Brain pericyte (primary cell): ENCODE measurements at regions not wholly inside any gene's neighbourhood (a gene's known extent, or its start where the extent isn't known, plus 50 kb on each side); places are given as distances from the start of the nearest gene placed in this dataset.

Experiments
- DNase-seq: peaks from one replicate; pipeline ENCODE4 v3.0.0-alpha.2; 2012; ENCODE audit warnings: low read depth, low spot score

DNA sequence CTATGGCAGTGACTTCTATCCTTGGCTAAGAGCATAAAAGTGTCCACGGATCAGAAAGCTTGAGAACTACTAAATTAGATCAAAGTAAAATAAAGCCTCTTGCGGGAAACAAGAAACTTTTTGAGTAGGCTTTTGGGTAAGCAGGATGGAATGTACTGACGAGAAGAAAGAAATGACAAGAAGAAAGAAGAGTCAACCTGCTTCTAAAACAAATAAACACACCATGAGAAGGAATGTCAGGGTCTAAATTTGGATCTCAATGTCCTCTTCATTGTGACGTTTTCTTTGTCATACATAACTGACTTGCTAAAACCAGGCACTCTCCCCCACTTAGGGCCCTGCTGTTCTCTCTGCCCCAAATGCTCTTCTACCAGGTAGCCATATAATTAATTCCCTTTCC, 290.1 kb upstream of the PTGER4 start:
- DNase-seq, result no peak

DNA sequence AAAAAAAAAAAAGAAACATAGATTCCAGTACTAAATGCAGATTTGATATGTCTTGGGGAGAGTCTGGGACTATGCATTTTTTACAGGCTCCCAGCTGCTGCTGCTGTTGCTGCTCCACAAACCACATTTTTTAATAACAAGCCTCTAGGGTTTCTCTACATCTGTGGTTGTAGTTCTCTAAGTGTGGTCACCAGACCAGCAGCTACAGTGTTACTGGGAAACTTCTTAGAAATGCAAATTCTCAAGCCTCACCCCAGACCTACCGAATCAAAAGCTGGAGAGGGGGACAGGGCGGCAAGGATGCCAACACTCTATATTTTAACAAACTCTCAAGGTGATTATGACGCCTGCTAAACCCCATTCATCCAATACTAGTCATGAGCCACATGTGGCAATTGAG, 293.4 kb upstream of the PTGER4 start:
- DNase-seq, result no peak

DNA sequence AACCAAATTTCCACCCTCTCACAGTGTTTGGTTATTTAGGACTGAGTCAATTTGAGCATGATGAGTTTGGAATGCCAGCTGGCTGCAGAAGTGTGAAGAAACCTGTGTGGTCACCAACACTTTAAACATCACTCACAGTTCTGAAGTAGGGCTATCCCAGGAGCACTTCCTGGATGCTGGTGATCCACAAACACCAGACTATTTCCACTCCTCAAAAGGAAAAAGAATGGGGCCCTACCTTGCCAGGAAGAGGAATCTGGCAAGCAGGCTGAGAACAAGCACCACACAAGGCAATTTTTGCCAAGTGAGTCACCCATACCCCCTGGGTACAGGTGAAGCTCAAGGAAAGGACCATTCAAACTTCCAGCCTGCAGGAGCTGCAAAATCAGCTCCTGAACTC, 294.2 kb upstream of the PTGER4 start:
- DNase-seq, result no peak

DNA sequence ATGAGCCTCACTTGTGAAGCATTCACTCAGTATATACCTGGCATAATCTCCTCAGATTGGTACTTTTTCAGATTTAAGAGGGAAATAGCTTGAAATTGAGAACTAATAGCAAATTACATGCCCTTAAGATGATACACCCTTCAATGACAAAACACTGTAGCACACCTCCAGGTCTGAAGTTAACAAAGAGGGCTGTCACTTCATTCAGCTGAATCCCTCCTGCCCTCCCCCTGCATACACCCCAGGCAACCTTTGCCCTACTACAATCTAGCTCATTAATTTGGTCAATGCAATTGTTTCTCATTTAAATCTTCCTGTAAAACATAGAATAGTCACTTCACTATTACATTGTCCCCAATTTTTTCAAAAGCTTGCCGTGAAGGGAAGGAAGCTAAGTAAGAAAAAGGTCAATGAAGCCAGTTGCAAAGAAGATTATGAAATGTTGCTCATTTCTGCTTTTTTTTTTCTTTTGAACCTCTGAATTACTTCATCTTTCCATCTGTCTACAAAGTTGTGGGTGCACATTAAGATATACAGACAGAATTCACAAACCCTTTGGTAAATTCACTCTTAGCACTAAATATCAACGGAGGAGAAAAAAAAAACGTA, 294.8 kb upstream of the PTGER4 start:
- DNase-seq, result no peak

DNA sequence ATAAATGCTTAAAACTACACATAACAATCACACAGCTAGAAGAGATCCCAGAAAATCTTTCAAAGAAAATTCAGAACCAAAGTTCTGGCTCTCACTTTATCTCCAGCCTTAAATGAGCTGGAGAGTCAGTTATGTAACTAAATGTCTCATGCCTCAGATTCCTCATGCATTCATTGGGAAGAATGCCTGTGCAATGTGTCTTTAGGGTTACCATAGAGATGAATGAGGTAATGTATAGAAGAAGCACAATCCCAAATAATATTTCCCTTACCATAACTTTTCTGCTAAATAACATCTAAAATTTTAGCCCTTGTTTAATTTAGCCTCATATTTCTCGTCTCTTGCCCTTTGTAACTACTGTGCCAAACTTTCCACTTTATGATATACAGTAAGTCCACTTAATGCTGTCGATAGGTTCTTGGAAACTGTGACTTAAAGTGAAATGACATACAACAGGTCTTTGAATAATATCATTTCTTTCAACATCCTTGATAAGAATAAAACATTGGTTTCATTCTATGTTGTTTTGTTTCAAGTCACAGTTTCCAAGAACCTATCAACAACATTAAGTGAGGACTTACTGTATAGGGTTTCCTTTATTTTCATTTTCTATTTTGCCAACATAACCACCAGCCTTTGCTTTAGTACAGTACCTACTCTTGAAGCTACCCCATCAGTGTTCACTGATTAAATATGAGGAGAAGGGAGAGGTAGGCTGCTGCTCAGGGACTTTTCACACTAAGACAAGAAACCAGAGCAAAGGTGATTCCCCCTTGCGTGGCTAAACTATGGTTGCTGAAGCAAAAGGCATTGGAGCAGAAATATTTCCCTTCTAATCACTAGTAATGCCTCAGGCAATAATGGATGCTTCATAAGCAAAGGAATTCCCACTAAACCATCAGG, 295.7 kb upstream of the PTGER4 start:
- DNase-seq, result no peak

DNA sequence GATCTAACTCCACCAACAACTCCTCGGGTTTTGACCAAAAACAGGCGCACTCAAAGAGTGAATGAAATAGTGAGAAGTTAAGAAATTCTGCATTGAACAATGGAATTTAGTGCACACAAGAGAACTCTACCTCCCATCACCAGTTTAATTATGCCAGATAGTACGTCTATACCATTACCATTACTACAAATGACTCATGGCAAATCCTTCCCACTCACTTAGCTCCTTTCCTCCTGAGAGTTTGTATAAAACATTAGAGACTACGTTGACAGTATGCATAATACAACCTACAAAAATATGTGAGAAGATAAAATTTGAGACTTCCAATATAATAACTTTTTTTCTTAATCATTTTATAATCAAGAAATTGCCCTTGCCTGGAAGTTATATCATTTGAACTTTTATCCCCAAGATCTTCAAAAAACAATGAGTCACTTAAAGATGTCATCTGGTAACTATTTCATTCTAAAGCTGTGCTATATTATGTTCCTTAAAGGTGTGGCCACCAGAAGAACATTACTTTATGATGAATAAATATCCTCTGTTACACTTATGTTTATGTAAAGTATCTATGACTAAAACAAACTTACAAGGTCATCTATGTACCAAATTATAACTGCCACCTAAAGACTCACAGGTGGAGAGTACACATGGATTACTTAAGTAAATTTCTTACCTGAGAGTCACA, 297.9 kb upstream of the PTGER4 start:
- DNase-seq, result no peak

DNA sequence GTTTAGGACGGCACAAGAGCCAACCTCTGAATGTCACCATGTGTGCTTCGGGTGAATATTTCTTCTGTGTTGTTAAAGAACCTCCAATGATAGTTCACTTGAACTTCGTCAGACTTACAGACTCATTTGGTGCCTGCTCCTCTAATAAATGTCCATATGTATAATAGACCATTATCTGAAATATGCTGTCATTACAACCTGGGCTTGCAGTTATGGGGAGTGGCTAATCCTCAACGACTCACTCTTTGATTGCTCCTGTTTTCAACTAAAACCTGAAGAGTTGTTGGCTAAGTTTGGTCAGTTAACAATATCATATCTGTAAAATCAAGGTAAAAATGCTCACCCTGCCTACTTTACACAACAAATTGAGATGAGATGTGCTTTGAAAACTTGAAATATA, 298.7 kb upstream of the PTGER4 start:
- DNase-seq, result no peak

DNA sequence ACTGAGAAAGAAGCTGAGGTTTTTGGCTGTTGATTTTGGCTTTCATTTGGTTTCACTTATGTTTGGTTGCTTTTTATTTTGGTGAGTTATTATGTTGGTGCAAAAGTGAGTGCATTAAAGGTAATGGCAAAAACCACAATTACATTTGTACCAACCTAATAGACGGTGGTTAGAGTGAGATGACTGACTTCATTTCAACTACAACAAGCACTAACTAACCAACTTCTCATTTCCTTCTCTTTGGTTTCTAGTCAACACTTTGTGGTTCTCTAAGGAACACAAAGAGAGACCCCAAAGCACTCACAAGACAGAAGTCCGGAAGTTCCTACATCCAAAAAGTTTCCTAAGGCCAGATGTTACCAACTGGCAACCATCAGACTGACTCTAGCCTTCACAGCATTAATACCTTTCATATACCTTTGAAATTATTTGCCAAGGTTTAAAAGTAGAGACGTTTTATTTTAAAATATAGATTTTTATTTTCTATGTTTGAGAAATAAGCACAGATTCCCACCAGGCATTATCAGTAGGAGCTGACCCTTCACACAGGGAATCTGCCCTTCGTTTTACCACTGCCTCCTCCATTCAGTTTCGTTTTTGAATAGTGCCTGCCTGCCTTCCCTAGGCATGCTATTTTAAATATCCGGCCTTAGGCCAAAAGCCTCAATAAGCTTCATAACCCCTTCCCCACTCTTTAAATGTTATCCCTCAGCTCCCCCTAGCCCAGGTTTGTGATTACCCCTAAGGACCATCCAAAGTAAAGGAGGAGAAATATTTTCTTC, 301.1 kb upstream of the PTGER4 start:
- no peak for DNase-seq

DNA sequence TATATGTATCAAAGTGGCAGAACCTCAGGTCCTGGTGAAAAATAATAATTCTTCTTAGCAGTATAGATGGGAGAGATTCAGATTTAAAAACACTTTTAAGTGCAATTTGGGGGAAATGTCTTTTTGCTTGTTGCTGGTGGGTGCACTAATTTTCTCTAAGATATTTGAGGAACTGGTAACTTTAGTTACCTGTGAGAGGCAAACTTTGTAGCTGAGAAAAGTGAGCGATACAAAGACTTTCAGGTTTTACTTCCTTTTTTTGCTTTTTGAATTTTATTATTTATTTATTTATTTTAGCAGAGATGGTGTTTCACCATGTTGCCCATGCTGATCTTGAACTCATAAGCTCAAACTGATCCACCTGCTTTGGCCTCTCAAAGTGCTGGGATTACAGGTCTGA, 303.1 kb upstream of the PTGER4 start:
- no peak for DNase-seq

DNA sequence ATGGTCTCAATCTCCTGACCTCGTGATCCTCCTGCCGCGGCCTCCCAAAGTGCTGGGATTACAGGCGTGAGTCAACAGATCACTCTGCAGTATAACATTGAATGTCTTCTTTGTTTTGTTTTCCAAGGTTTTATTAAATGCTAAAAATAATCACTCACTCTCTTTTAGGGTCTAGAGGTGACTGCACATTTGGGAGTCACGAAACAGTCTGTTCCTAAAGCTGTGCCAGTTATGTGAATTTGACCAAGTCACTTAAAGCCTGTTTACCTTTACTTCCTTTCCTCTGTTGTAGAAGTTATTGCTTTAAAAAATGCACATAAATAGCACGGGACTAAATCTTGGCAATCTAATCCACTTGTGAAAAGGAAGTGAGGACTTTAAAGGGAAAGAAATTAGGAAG, 304.9 kb upstream of the PTGER4 start:
- DNase-seq, result no peak

DNA sequence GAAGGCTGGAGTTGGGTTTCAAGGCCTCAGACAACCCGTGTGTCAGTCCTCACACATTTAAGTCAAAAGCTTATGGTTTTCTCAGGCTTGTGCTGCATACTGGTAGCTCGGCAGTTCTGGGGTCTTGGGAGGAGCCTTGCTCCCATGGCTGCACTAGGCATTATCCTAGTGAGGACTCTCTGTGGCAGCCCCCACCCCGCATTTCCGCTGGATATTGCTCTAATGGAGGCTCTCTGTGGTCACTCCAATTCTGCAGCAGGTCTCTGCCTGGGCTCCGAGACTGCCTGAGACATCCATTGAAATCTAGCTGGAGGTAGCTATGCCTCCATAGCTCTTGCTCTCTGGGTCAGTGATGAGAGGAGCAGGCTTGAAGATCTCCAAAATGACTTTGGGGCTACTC, 311.5 kb upstream of the PTGER4 start:
- no peak for DNase-seq

DNA sequence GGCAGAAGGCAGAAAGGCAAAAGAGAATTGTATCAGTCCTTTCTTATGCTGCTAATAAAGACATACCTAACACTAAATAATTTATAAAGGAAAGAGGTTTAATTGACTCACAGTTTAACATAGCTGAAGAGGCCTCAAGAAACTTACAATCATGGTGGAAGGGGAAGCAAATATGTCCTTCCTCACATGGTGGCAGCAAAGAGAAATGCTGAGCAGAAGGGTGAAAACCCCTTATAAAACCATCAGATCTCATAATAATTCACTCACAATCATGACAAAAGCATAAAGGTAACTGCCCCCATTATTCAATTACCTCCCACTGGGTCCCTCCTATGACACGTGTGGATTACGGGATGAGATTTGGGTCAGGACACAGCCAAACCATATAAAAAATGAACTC, 312.5 kb upstream of the PTGER4 start:
- no peak for DNase-seq

DNA sequence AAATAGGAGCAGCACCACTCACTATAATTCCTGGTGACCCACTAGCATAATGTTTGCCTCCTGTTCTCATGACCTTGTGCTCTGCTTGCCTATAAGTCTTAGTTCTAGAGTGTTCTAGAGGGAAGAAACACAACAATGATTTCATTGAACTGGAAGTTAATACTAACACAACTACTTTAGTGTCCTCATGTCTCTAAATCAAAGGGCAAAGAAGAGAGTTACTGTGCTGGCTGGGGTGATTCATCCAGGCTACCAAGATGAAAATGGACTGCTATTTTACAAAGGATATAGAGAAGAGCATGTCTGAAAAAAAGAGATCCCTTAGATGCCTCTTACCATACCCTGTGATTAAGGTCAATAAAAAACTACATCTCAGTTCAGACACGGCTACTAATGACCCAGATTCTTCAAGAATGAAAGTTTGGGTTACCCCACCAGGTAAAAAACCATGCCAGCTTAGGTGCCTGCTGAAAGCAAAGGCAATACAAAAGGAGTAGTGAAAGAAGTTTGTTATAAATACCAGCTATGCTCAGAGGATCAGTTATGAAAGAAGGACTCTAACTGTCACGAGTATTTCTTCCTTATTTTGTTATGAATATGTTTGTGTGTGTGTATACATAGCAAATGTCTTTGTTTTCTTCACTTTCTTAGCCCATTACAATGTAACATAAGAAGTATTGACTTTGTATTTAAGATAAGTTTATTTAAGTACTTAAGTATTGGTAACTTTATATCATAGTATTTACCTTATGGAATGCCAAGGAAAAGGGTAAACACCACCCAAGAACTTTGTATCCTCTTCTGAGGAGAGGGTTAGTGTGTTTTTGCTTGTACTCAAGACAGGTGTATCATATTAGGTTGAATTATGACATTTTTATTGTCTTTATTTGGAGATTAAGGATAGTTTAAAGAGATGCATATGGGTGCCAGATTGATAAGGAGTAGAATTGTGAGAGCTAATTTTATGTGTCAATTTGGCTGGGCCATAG, 314.1 kb upstream of the PTGER4 start:
- DNase-seq, result no peak

DNA sequence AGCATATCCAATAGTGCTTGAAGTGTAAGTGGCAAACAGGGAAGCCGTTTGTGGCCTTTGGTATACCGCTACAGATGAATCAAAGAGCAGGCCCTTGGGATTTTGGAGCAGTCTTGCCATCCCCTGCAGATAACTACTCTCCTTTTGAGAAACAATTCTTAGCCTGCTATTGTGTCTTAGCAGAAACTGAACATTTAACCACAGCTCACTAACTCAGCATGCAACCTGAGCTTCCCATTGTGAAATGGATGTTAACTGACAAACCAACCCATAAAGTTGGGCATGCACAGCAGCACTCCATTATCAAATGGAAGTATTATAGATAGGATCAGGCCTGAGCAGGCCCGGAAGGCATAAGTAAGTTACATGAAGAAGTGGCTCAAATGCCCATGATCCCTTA, 315.3 kb upstream of the PTGER4 start:
- no peak for DNase-seq

DNA sequence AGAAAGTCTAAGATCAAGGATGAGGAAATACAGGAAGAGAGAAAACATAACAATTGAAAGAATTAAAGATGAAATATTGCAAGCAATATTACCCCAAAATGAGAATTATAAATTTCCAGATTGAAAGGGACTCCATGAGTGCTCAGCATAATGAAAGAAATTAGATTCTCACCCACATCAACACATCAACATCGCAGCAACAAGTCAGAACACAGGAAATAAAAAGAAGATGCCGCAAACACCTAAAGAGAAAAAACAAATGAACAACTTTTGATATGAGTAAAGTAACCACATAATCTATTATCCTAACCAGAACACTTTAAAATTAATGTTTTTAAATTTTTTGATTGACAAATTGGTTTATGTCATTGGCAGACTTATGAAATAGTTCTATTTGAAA, 318.3 kb upstream of the PTGER4 start:
- DNase-seq, result no peak

DNA sequence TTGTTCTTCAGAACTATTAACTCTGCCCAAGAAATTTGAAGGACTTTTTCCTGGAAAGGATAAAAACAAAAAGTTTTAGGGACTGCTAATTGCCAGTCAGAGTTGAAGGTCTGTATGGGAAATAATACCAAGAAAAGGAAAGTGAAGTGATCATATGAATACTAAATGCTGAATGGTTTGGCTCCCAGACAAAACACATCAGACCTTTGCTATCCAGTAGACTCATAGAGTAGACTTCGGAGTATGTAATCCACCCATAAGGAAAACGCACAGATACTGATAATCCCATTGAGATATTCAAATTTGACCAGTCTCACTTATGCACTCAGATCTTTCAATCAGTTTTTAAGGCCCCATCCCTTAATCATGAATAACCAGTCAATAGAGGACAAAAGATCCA, 319.0 kb upstream of the PTGER4 start:
- DNase-seq, result no peak

DNA sequence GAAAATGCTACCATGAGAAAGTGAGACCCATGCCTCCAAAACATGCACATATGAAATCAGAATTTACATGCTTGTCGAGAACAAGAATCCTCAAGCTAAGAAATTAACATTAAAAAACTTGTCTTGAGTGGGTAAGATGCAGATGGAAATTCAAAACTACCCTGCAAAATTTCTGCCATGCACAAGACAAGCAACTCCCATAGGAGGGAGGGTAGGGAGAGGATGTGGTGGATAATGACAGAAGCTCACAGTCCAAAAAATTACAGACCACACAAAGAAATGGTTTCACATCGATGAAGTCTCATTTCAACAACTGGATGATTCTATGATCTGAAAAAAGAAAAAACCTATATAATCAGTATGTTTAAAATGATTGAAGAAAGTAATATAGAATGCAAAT, 319.9 kb upstream of the PTGER4 start:
- no peak for DNase-seq

DNA sequence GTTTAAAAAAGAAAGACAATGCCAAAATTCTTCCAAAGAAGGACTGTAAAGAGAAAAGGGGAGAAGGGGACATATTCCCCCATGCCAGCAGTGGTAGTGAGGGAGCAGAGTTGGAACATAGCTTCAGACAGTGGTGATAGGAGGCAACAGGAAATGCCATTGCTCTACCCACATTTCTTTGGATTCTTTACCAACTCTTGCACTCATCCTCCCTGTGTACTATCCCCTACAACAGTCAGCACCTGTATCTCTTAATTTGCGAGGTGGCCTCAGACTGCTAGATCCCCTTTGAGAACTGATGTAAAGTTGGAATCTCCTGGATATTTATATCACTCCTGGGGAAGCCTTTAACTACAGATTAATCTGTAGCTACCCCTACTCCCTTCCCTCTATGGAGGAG, 320.6 kb upstream of the PTGER4 start:
- no peak for DNase-seq

DNA sequence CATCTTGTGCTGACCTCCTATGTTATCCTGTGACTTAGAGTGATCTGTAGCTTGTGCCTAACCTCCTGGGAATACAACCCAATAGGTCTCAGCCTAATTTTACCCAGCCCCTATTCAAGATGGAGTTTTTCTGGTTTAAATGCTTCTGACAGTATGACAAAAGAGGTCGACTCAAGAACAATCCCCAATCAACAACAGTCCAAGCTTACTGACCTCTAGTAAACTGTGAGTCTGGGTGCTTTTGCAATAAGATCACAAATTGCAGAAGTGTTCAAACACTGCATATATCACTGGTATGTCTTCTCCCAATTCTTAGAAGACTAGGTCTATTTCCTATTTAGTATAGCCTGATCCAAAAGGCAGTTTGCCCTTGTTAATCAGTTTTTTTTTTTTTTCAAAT, 323.5 kb upstream of the PTGER4 start:
- no peak for DNase-seq

DNA sequence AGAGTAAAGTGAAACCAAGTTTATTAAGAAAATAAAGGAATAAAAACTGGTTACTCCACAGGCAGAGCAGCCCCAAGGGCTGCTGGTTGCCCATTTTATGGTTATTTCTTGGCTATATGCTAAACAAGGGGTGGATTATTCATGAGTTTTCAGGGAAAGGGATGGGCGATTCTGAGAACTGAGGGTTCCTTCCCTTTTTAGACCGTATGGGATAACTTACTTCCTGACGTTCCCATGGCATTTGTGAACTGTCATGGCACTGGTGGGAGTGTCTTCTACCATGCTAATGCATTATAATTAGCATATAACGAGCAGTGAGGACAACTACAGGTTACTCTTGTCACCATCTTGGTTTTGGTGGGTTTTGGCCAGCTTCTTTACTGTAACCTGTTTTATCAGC, 323.9 kb upstream of the PTGER4 start:
- DNase-seq, result no peak

DNA sequence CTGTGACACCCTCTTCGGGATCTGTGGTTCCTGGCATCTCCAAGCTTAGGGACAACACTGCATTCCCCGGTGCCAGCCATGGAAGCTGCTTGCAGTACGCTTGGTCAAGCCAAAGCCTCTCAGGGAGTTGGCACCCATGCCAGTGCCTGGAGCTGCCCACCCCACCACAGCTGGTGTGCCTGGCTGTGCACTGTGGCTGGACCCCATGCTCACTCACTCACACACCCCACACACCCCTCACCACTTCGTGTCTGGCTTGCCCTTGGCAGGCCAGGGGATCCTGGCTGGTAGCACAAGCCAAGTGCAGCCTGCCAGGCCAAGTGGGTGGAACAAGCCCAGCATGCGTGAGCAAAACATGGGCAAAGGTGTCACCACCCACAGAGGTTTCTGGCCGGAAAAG, 324.5 kb upstream of the PTGER4 start:
- DNase-seq, result no peak
